ENCODE measurements at regions not wholly inside any gene's neighbourhood (a gene's known extent, or its start where the extent isn't known, plus 50 kb on each side); places are given as distances from the start of the nearest gene placed in this dataset.

DNA sequence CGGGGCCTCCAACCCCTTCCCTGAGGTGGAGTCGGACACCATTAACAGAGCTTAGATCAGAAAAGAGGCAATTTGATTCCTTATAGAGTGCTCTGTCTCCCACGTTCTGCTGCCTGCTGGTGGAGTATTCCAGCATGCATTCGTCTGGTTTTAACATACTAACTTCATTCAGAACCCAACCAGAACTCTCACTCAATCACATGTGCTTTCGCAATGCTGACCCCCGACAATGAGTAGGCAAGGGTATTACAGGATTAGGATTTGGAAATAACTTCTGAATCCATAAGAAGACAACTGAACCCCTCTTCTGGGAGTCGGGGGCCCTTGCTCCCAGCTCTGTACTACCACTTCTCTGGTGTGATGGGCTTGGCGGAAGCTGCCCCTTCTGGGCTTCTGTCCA lies 55.7 kb upstream of the HABP2 start:
- TF ChIP-seq, protein P1, sequence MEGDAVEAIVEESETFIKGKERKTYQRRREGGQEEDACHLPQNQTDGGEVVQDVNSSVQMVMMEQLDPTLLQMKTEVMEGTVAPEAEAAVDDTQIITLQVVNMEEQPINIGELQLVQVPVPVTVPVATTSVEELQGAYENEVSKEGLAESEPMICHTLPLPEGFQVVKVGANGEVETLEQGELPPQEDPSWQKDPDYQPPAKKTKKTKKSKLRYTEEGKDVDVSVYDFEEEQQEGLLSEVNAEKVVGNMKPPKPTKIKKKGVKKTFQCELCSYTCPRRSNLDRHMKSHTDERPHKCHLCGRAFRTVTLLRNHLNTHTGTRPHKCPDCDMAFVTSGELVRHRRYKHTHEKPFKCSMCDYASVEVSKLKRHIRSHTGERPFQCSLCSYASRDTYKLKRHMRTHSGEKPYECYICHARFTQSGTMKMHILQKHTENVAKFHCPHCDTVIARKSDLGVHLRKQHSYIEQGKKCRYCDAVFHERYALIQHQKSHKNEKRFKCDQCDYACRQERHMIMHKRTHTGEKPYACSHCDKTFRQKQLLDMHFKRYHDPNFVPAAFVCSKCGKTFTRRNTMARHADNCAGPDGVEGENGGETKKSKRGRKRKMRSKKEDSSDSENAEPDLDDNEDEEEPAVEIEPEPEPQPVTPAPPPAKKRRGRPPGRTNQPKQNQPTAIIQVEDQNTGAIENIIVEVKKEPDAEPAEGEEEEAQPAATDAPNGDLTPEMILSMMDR (IDR thresholded peaks at IDR 0.05) = no peak
- TF ChIP-seq POLR2A (IDR thresholded peaks at IDR 0.05) = no peak
